ENCODE measurements at regions not wholly inside any gene's neighbourhood (a gene's known extent, or its start where the extent isn't known, plus 50 kb on each side); places are given as distances from the start of the nearest gene placed in this dataset.
"Not testable (repeated sequence)": the region's sequence is repeated elsewhere in the genome, so short reads cannot be mapped to it uniquely, and the experiment has no call there.

- DNase-seq, result no peak
Measured at GRCh38 chr1:31485166-31485565, 72.2 kb downstream of the SERINC2 start.

DNA sequence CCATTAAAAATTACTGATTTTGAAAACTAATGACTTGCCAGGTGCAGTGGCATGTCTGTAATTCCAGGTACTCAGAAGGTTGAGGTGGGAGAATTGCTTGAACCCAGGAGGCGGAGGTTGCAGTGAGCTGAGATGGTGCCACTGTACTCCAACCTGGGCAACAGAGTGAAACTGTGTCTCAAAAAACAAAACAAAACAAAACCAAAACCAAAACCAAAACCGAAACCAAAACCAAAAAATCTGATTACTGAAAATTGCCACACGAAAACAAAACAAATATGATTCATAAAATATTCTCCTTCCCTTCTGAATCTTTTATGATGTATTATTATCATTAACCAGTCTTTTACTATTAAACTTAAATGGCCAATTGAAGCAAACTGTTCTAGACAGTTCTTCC, 74.1 kb downstream of the SERINC2 start:
- peak; percentile 33 for DNase-seq

DNA sequence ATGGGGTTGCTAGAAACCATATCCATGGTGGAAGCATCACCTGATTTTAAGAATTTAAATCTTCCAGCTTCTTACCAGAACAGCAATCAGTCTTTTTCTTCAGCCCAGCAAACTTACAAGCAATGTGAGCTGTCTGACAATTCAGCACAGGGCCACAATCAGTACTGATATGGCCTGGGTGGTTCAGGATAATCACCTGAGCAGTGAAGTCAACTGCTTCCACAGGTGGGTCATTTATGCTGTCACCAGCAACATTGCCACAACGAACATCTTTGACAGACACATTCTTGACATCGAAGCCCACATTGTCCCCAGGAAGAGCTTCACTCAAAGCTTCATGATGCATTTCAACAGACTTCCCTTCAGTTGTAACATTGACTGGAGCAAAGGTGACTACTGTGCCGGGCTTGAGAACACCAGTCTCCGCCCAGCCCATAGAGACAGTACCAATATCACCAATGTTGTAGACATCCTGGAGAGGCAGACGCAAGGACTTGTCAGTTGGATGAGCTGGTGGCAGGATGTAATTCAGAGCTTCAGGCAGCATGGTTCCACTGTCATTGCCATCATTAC, 74.8 kb downstream of the SERINC2 start:
- no peak for DNase-seq

- DNase-seq, result no peak
Measured at GRCh38 chr1:31488528-31488927, 75.5 kb downstream of the SERINC2 start.

GRCh38 chr1:31489575-31489974, 76.6 kb downstream of the SERINC2 start:
- DNase-seq, result not testable (repeated sequence)

DNA sequence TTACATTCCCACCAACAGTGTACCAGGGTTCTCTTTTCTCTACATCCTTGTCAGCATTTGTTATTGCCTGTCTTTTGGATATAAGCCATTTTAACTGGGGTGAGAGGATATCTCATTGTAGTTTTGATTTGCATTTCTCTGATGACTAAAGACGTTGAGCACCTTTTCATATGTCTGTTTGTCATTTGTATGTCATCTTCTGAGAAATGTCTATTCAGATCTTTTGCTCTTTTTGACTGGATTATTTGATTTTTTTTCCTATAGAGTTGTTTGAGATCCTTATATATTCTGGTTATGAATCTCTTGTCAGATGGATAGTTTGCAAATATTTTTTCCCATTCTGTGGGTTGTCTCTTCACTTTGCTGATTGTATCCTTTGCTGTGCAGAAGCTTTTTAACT, 77.6 kb downstream of the SERINC2 start:
- DNase-seq, result not testable (repeated sequence)

GRCh38 chr1:31495351-31495750, 81.0 kb upstream of the TINAGL1 start:
- not testable (repeated sequence) for DNase-seq

GRCh38 chr1:31495770-31496169, 80.5 kb upstream of the TINAGL1 start:
- not testable (repeated sequence) for DNase-seq

DNA sequence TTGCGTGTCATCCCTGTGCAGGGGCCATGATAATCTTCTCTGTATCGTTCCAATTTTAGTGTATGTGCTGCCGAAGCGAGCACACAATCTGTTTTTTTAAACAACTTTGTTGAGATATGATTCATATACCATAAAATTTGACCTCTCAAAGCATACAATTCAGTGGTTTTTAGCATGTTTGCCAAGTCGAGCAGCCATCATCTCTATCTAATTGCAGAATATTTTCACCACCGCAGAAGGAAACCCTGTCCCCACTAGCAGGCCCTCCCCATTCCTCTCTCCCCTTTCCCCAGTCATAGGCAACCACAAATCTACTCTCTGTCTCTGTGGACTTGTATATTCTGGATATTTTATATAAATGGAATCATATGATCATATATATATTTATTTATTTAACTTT, 78.7 kb upstream of the TINAGL1 start:
- DNase-seq, result no peak

DNA sequence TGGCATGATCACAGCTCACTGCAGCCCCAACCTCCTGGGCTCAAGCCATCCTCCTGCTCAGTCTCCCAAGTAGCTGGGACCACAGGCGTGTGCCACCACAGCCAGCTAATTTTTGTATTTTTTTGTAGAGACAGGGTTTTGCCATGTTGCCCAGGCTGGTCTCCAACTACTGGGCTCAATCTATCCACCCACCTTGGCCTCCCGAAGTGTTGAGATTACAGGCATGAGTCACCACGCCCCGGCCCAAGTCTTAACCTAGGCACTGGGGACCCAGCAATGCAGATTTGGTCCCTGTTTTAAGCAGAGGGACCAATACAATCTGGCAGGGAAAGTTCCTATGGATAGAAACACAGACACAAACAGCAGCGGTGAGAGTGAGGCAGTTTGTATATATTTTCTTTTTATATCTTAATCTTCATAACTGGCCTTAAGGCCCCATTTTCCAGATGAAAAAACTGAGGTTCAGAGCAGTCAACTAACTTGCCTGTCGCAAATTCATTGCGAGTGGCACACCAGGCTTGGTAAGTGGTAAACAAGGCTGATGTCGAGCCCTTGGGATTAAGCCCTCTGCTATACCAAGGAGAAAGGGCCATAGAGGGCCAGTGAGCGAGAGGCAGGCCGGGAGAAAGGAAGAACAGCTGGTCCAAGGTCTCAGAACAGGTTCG, 77.8 kb upstream of the TINAGL1 start:
- DNase-seq, result no peak

GRCh38 chr1:31501505-31501904, 74.8 kb upstream of the TINAGL1 start:
- no peak for DNase-seq

- no peak for DNase-seq
Measured at GRCh38 chr1:31502253-31502652, 74.1 kb upstream of the TINAGL1 start.

DNA sequence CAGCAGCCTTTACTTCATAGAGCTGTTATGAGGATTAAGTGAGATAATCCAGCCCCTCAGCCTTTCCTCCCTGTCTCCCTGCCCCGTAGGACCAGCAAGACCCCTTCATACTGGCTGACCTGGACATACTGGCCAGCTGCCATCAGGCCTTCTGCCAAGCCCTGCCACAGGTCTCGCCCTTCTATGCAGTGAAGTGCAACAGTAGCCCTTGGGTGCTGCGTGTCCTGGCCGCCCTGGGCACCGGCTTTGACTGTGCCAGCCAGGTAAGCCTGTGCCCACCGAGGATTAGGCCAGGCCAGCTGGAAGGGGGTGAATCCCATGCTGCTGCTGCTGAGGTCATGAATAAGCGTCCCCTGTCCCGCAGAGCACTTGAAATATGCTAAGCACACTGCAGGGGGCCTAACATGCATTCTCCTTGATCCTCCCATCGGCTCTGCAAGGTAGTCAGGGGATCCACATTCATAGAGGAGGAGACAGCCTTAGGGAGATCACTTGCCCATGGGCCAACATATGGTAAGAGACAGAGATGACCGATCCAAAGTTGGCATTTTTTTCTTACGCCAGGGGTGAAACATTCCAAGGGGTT, 73.3 kb upstream of the TINAGL1 start:
- no peak for DNase-seq

DNA sequence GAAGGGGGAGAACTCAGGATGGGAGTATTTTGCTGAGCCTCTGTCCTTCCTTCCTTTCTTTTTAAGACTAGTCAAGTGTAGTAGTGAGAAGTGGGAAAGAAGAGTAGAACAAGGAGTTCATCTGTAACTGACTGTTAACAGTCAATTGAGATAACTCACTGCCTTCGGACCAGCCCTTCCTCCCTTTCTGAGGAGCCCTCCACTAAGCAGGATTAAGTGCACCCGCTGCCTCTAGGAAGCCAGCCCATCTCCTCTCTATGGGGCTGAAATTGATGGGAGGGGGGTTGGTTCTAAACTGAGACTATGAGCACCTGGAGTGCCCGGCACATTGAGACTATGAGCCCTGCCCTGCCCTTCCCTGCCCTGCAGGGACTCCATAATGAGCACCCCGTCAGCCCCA, 72.7 kb upstream of the TINAGL1 start:
- DNase-seq, result no peak

DNA sequence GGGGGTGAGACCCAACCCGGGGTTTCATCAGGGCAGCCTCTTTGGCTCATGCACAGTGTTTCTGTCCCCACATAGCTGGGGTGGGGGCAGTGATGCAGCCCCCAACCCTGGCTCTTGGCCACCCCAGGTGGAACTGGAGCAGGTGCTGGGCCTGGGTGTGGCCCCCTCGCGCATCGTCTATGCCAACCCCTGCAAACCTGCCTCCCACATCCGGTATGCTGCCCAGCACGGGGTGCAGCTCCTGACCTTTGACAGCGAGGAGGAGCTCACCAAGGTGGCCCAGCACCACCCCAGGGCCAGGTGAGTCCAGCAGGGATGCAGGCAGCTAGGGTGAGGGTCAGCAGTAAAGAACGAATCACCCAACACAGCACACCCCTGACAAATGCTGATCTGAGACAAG, 72.3 kb upstream of the TINAGL1 start:
- DNase-seq, result no peak

DNA sequence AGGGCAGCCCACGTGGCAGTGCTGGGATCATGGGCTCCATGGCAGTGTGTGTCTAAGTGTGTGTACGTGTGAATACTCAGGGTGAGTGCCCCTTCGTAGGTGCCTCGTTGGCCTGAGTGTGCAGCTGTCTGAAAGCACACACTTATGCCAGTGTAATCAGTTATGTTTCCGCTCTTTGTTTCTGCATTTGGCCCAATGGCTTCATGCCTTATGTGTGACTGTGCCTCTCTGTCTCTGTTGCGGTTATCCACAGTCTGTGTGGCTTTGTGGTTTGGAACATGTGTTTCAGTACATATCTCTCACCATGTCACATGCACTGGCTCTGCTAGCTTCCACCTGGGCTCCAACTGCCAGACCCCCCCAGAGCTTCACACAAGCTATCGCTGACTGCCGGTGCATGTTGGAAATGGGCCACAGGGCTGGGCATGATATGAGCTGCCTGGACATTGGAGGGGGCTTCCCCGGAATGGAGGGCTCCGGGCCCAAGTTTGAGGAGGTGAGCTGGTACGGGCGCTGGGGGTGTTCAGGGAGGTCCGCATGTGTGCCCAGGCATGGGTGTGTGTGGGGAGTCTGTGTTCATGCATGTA, 70.3 kb upstream of the TINAGL1 start:
- DNase-seq, result peak; percentile 51

- no peak for DNase-seq
Measured at GRCh38 chr1:31507221-31507620, 69.1 kb upstream of the TINAGL1 start.

DNA sequence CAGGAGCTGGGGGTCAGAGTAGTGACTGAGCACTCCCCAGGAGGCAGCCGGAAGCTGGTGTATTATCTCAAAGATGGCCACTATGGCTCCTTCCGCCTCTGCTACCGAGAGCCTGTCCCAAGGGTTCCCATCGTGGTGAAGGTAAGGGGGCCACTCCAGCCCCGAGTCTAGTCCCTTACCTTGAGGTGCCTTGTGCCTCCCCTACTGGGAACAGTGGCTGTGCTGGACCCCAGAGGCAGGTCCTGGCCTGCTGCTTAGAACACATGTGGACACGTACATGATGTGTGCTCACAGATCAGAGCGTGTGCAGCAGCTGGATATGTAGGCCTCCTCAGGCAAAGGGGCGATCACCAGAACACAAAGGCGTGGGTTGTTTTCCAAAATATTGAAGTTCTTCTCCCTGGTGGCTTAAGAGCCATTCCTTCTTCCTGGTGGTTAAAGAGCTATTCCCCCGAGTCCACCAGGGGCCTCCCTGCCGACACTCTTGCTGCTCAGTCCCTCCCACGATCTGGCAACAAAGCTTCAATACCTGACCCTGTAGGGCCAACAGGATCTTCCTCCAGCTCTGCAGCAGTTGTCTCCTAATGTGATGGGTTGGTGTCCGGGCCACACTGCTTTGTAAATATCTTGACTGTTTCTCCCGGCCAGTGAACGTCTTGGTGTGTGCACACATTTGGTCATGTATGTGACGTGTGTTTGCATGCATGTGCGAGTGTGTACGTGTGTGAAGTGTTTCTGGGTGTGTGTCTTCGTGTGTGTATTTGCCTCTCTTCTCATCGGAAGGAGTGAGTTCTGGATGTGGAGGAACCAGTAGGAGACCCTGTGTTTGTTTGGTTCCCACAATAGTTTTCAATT, 68.4 kb upstream of the TINAGL1 start:
- DNase-seq, result no peak

GRCh38 chr1:31509124-31510072, 66.9 kb upstream of the TINAGL1 start:
- DNase-seq, result no peak

DNA sequence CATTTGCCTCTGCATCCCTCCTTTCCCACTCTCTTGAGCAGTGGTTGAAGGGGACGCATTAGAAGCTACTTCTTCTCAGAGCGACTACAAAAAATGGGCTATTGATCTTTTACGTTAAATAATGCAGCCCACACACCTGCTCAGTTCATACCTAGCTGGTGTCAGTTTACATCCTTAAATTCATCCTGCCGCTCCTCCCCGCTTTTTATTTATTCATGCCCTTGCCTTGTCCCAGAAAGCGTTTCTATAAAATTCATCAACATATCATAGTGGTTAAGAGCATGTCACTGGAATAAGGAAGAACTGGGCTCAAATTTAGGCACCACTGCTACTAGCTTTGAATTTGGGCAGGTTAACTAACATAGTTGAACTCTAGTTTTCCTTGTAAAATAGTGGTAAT, 66.0 kb upstream of the TINAGL1 start:
- no peak for DNase-seq

GRCh38 chr1:31510853-31511789, 65.2 kb upstream of the TINAGL1 start:
- no peak for DNase-seq
